ENCODE measurements at regions not wholly inside any gene's neighbourhood (a gene's known extent, or its start where the extent isn't known, plus 50 kb on each side); places are given as distances from the start of the nearest gene placed in this dataset.

DNA sequence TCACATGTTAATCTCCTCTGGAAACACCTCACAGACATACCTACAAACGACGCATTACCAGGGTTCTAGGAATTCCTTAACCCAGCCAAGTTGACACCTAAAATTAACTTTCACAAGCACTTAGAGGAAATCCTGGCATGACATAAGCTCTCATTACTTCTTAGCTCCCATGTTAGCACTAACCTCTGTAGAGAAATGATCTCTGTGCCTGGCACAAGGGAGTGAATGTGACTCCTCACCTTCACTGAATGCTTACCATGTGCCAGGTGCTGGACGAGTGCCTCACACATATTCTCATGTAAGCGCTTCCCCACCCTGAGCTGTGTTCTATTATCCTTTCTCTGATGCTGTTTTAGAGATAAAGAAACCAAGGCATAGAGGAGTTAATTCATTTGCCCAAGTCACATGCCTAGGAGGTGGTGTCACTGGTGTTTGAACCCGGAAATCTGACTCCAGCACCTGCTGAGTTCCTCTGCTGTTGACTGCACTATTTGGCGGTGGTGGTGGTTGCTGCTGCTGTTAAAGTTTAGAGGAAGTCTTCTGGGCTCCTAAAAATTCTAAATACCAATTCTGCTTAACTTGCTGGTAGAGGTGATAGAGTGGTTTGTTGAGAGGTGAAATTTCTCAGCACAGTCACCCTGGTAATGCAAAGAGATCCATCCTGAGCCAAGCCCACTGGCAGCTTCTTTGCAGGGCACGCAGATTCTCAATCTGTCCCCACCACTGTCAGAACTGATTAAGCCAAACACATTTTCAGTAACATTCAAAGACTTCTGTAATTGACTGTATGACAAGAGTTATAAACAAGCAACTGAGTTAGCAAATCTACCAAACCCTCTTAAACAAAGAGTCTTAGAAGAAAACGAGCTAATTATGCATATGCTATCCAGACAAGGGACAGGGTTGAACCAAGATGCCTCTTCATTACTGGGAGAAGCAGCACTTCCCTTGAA lies 200.3 kb downstream of the CMPK2 start:
- DNase-seq (ENCODE audit: low read depth): no peak

DNA sequence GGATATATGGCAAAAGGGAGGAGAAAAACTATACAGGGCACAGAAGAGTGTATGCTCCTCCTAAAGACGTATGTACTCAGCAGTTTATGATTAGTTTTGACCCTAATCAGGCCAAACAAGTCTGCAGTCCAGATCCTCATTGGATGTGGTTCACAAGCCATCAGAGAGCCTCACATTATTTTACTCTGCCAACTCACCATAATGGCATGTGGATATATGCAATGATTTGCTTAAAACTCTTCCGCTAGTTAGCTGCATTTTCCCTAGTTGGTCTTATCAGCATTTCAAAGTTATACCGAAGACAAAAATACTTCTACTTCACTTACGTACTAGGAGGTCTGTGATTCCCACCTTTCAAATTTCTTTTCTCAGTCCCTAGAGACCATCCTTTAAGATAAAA lies 198.4 kb downstream of the CMPK2 start:
- DNase-seq (ENCODE audit: low read depth): no peak

DNA sequence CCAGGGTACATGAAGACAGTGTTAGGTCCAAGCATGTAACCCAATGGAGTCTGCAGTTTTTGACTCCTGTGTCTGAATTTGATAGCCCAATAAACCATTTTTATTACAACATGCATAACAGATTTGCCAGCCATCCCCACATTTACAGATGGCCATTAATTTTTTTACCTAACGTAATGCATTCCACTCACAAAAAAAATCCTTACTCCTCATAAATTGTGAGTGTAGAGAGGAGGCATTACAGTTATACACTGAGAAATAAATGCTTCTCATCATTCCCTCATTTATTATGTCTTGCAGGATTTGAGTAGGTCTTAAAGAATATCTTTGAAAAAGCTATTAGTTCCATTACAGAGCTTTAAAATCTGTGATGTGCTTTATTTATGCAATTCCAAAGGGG lies 193.8 kb downstream of the CMPK2 start:
- no peak for DNase-seq (ENCODE audit: low read depth)

DNA sequence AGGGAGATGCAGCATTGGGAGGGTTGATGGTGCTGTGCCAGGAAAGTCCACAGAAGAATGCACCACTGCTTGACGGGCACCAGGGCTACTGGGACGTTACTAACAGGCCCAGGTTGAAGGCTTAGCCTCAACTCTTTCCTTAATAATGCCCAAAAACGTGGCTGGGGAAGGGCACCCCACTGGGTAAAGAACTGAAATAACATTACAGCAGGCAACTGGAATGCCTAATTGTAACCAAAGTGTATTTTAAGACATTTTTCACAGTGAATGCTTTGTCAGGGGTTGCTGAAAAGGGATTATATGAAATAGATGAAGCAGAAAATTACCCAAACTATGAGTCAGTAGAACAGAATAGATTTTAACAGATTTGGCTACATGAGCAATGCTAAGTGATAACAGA lies 191.3 kb downstream of the CMPK2 start:
- no peak for DNase-seq (ENCODE audit: low read depth)

- no peak for DNase-seq (ENCODE audit: low read depth)
Observed at GRCh38 chr2:6675791-6676190, 189.9 kb downstream of the CMPK2 start.

- DNase-seq (ENCODE audit: low read depth): no peak
Observed at GRCh38 chr2:6676241-6676640, 189.5 kb downstream of the CMPK2 start.

GRCh38 chr2:6676776-6677175 lies 188.9 kb downstream of the CMPK2 start:
- DNase-seq (ENCODE audit: low read depth): no peak

DNA sequence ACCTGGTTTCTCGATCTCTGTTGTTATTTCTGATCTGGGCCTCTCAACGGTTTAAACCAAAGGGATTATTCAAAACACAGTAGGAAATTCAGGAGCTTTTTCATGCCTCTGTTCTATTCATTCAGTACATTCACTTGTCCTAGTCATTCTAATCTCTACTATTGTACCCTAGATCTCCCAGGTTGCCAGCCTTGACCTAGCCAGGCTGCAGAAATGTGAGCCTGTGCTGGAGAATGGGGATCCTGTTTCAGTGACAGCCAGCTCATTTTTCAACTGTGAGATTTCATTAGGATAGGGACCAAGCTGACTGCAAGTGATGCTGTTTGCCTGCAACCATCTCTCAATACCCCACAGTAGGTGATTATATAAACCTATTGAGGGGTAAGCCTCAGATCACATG lies 186.2 kb downstream of the CMPK2 start:
- no peak for DNase-seq (ENCODE audit: low read depth)

GRCh38 chr2:6683516-6683915 lies 182.2 kb downstream of the CMPK2 start:
- no peak for DNase-seq (ENCODE audit: low read depth)

DNA sequence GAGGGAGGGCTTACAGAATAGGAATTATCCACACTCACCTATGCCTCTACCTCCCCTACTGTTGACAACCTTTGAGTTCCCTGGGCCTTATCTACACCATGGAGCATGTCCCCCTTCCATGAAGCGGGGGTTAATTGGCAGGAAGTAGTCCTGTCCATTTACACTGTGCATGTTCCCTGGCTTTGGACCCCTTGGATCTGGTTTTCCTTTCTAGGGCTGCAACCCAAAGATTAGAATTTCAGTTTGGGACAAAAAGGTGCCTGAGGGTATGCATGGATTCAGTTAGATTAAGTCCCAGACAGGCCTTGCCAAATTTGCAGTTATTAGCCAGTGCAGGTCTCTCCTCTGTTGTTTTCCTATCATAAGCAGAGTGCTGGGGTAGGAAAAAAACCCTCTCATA lies 180.3 kb downstream of the CMPK2 start:
- no peak for DNase-seq (ENCODE audit: low read depth)

DNA sequence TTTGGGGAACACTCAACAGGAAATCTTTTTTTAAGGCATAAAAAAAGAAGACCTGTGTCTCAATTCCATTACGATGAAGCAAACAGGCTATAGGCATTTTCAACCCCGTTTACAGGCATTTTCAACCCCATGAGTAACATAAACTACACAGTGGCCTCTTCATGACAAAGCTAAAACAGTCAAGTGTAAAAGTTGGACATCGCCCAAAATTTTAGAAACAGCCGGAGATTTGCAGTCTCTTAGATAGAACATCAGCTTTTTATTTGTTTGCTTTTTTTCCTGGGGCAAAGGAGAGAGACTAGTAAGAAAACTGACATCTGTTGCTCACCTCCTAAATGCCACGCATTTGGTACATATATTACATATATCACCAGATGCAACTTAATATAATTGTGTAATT lies 173.7 kb downstream of the CMPK2 start:
- no peak for DNase-seq (ENCODE audit: low read depth)

- no peak for DNase-seq (ENCODE audit: low read depth)
Observed at GRCh38 chr2:6692819-6693218, 172.9 kb downstream of the CMPK2 start.

GRCh38 chr2:6694555-6694954 lies 171.2 kb downstream of the CMPK2 start:
- DNase-seq (ENCODE audit: low read depth): no peak

DNA sequence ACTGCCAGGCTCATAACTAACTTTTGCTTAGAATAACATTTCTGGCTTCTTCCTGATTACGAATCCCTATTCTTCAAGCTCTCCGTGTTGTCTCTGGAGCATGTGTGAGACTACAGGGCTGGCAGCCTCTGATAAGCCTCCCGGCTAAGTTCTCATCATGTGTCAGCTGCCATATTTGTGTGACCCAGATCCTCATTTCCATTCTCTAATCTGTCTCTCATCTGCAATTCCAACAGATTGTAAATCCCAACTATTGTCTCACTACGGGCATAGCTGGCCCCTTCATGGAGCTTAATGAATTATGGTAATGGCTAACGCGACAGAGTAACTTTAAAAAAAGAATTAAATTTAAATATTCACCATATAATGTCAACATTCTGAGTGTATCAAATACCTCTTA lies 165.4 kb downstream of the CMPK2 start:
- DNase-seq (ENCODE audit: low read depth): no peak

GRCh38 chr2:6704077-6704476 lies 161.6 kb downstream of the CMPK2 start:
- no peak for DNase-seq (ENCODE audit: low read depth)

- no peak for DNase-seq (ENCODE audit: low read depth)
Observed at GRCh38 chr2:6721395-6721794, 144.3 kb downstream of the CMPK2 start.

- no peak for DNase-seq (ENCODE audit: low read depth)
Observed at GRCh38 chr2:6722574-6722973, 143.1 kb downstream of the CMPK2 start.

GRCh38 chr2:6723865-6724604 lies 141.7 kb downstream of the CMPK2 start:
- no peak for DNase-seq (ENCODE audit: low read depth)

- DNase-seq (ENCODE audit: low read depth): no peak
Observed at GRCh38 chr2:6724605-6725140, 141.0 kb downstream of the CMPK2 start.

DNA sequence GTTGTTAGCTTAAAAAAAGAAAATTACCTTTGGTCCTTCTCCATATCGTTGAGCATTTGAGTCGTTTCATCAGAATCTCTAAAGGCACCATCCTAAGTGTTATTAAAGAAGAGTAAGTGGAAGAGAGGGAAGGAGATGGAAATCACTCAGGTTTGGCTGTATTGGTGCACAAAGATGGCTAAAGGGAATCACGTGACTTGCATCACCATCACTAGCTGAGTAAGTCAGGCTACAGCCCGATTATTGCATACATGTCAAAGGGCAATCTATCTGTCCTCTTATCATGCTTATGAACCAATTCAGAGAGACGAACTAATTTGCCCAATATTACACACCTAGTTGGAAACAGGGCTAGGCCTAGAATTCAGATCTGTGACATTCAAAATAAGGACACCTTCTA lies 137.6 kb downstream of the CMPK2 start:
- DNase-seq (ENCODE audit: low read depth): no peak

DNA sequence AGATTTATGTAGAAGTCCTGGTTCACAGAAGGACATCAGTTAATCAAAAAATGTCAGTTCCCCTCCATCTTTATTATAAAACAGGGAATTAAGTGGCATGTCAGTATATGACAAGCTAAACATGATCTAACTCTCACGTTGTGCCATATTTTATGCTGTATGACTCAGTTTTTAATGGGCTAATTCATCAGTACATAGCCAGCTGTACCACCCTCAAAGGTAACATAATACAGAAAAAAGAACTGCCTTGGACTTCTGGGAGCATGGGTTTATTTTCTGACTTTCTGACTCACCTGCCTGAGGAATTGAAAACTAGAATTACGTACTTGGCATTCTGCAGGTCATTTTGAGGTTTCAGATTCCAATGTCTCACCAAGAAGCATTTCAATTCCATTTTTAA lies 135.7 kb downstream of the CMPK2 start:
- no peak for DNase-seq (ENCODE audit: low read depth)

GRCh38 chr2:6730649-6731532 lies 134.8 kb downstream of the CMPK2 start:
- no peak for DNase-seq (ENCODE audit: low read depth)

Data from activated T-helper 1 cell treated with Interleukin-2 at 50 U/mL for 16 hours (primary cell).